Progenitor cell of endocrine pancreas (in vitro differentiated cells): ENCODE measurements at regions not wholly inside any gene's neighbourhood (a gene's known extent, or its start where the extent isn't known, plus 50 kb on each side); places are given as distances from the start of the nearest gene placed in this dataset.

ENCODE experiments used
- DNase-seq: peaks from one replicate; pipeline ENCODE4 v3.0.0; 2021; ENCODE audit warnings: low spot score; ENCODE audit not compliant: unreplicated experiment
- H3K27ac Mint-ChIP-seq: 2 replicates; pipeline ENCODE4 v1.8.0; 2021; ENCODE audit warnings: mild to moderate bottlenecking, moderate library complexity, mixed read lengths
- H3K27me3 Mint-ChIP-seq: 2 replicates; pipeline ENCODE4 v1.8.0; 2021; ENCODE audit warnings: mixed read lengths
- H3K36me3 Mint-ChIP-seq: 2 replicates; pipeline ENCODE4 v1.8.0; 2022; ENCODE audit warnings: mixed read lengths; ENCODE audit not compliant: insufficient read depth
- H3K4me1 Mint-ChIP-seq: 2 replicates; pipeline ENCODE4 v1.8.0; 2021; ENCODE audit warnings: low read depth, mixed read lengths
- H3K4me3 Mint-ChIP-seq: 2 replicates; pipeline ENCODE4 v1.8.0; 2021; ENCODE audit warnings: low read depth, mild to moderate bottlenecking, moderate library complexity, mixed read lengths
- H3K9me3 Mint-ChIP-seq: 2 replicates; pipeline ENCODE4 v1.8.0; 2021; ENCODE audit warnings: low read depth, mixed read lengths
- CTCF ChIP-seq: fragments of 200-600 bp; sonication (generic); IDR thresholded peaks from one replicate; pipeline ENCODE4 v1.5.0; 2021; ENCODE audit warnings: antibody characterized with exemption, mild to moderate bottlenecking; ENCODE audit not compliant: unreplicated experiment

DNA sequence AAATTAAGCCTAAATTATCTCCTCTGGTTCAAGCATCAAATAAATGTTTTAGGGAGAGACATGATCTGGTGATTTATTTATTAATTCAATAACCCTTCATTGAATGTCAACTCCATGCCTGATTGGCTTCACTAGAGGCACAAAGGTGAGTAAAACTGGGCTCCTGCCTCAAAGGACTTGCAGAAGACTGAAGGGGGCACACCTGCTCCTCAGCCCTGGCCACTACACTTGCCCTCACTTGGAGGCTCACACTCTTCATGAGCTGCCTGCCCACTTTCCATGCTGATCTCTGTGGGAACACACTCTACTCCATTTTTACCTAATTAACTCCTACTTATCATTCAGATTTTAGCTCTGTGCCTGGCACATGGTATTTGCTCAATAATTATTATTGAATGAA, 84.4 kb upstream of the KCNMB2 start:
- Mint-ChIP-seq H3K9me3 (peaks cover 8% of the 10 kb centered on the region), H3K4me3 (no peak overlapping the region), H3K27me3 (peaks cover 3% of the 10 kb centered on the region), H3K4me1 (peaks cover 5% of the 10 kb centered on the region), H3K27ac (no peak overlapping the region), H3K36me3 (no peaks in the 10 kb centered on the region)
- no peak for TF ChIP-seq CTCF
- no peak for DNase-seq

GRCh38 chr3:178454726-178455125, 81.5 kb upstream of the KCNMB2 start:
- Mint-ChIP-seq H3K4me1 (peaks cover 15% of the 10 kb centered on the region), H3K4me3 (no peak overlapping the region), H3K36me3 (no peaks in the 10 kb centered on the region), H3K9me3 (no peaks in the 10 kb centered on the region), H3K27me3 (peaks cover 9% of the 10 kb centered on the region), H3K27ac (no peak overlapping the region)
- TF ChIP-seq CTCF: no peak
- no peak for DNase-seq

- no peak overlapping the region for H3K4me3 Mint-ChIP-seq
- no peak for TF ChIP-seq CTCF
- no peak overlapping the region for H3K27ac Mint-ChIP-seq
- no peak for DNase-seq
- peaks cover 12% of the 10 kb centered on the region for H3K27me3 Mint-ChIP-seq
- H3K36me3 Mint-ChIP-seq: no peaks in the 10 kb centered on the region
- H3K4me1 Mint-ChIP-seq: peaks cover 15% of the 10 kb centered on the region
- H3K9me3 Mint-ChIP-seq: no peaks in the 10 kb centered on the region
Observed at GRCh38 chr3:178455226-178455625, 81.0 kb upstream of the KCNMB2 start.

DNA sequence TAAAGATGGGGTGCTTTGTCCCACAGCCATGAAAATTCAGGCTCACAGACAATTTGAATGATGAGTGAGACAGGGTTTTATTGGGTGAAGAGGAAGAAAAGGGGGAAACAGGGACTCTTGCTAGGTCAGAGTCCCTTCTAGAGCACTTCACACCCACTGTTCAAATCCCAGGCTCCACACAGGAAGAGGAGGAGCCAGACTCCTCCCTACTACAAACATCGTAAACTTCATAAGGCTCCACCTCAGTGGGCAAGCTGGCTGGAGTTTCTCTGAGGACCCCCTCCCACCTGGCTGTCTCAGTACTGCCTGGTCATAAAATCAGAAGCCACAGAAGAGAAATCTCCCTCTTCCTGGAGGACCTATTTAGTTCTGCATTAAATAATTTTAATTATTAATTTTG, 80.3 kb upstream of the KCNMB2 start:
- DNase-seq: no peak
- TF ChIP-seq CTCF: no peak
- H3K4me3 Mint-ChIP-seq: no peak overlapping the region
- H3K36me3 Mint-ChIP-seq: no peaks in the 10 kb centered on the region
- peaks cover 2% of the 10 kb centered on the region for H3K9me3 Mint-ChIP-seq
- H3K27ac Mint-ChIP-seq: no peak overlapping the region
- peaks cover 15% of the 10 kb centered on the region for H3K4me1 Mint-ChIP-seq
- peaks cover 12% of the 10 kb centered on the region for H3K27me3 Mint-ChIP-seq

- H3K9me3 Mint-ChIP-seq: peaks cover 6% of the 10 kb centered on the region
- TF ChIP-seq CTCF: no peak
- peaks cover 15% of the 10 kb centered on the region for H3K4me1 Mint-ChIP-seq
- H3K27ac Mint-ChIP-seq: peak overlapping the region; percentile 30
- no peak for DNase-seq
- H3K36me3 Mint-ChIP-seq: no peaks in the 10 kb centered on the region
- no peak overlapping the region for H3K4me3 Mint-ChIP-seq
- peaks cover 12% of the 10 kb centered on the region for H3K27me3 Mint-ChIP-seq
Observed at GRCh38 chr3:178456621-178457285, 79.5 kb upstream of the KCNMB2 start.
